HCT116 (cell line): ENCODE measurements at regions not wholly inside any gene's neighbourhood (a gene's known extent, or its start where the extent isn't known, plus 50 kb on each side); places are given as distances from the start of the nearest gene placed in this dataset.

Experiments used
- CEBPB ChIP-seq: IDR thresholded peaks from 2 replicates; pipeline ENCODE4 v1.6.1; 2012; ENCODE audit warnings: low read depth
- EZH2phosphoT487 ChIP-seq: fragments of 200-600 bp; IDR thresholded peaks from 2 replicates; pipeline ENCODE4 v1.6.1; 2018; ENCODE audit warnings: antibody characterized with exemption, borderline replicate concordance
- POLR2A ChIP-seq: IDR thresholded peaks from 2 replicates; pipeline ENCODE4 v1.7.0; 2011; ENCODE audit warnings: borderline replicate concordance; ENCODE audit not compliant: insufficient read depth, insufficient read length; ENCODE audit errors: extremely low read depth
- POLR2AphosphoS5 ChIP-seq: IDR thresholded peaks from 2 replicates; pipeline ENCODE4 v1.6.1; 2011; ENCODE audit warnings: mild to moderate bottlenecking, low read depth, low read length, moderate library complexity
- RAD21 ChIP-seq: IDR thresholded peaks from 2 replicates; pipeline ENCODE4 v1.6.1; 2012; ENCODE audit warnings: low read depth, mild to moderate bottlenecking
- SIN3A ChIP-seq: IDR thresholded peaks from 2 replicates; pipeline ENCODE4 v1.6.1; 2012; ENCODE audit warnings: low read depth
- SRF ChIP-seq: IDR thresholded peaks from 2 replicates; pipeline ENCODE4 v1.6.1; 2012; ENCODE audit warnings: low read depth
- YY1 ChIP-seq: IDR thresholded peaks from 2 replicates; pipeline ENCODE4 v1.6.1; 2011; ENCODE audit warnings: low read length, low read depth, moderate library complexity, mild to moderate bottlenecking; ENCODE audit not compliant: insufficient replicate concordance; ENCODE audit errors: extremely low read depth
- TF ChIP-seq, protein P1 (sequence below), 3 experiments: fragments of 200-600 bp in 1 of 3; sonication (generic) in 1 of 3; IDR thresholded peaks in 2 of 3; conservative IDR thresholded peaks in 1 of 3; 2 replicates each; pipeline ENCODE4 v1.5.1; 2012 to 2017; ENCODE audit warnings: low read depth in 2 of 3, low read length in 2 of 3, antibody characterized with exemption in 1 of 3, borderline replicate concordance in 1 of 3, control low read depth in 1 of 3, mild to moderate bottlenecking in 1 of 3, mixed read lengths in 1 of 3, mixed run types in 1 of 3, moderate library complexity in 1 of 3; ENCODE audit not compliant: insufficient read depth in 1 of 3
- TF ChIP-seq, protein P2 (sequence below): IDR thresholded peaks from 2 replicates; pipeline ENCODE4 v1.6.1; 2011; ENCODE audit warnings: mild to moderate bottlenecking, low read length, moderate library complexity; ENCODE audit not compliant: insufficient replicate concordance; ENCODE audit errors: extremely low read depth
- TF ChIP-seq, protein P3 (sequence below): IDR thresholded peaks from 2 replicates; pipeline ENCODE4 v1.6.1; 2012

DNA sequence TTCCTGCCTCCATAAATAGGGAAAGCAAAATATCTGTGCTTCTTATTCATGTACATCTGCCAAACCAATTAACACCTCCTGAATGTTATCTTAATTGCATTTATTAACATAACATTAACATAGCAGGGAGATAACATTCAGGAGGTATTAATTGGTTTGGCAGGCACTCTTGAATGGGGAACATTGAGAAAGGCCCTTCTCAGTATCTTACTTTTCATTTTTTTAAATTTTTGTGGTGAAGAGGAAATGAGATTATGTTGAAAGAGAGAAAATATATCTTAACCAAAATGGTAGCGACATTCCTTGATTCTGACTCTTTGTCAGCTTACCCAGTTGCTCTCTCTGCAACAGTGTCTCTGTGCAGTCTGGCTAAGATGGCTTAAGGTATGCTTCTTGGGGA, 100.4 kb upstream of the TLE1 start:
- no peak for TF ChIP-seq EZH2phosphoT487
- no peak for TF ChIP-seq CEBPB
- TF ChIP-seq, protein P1, sequence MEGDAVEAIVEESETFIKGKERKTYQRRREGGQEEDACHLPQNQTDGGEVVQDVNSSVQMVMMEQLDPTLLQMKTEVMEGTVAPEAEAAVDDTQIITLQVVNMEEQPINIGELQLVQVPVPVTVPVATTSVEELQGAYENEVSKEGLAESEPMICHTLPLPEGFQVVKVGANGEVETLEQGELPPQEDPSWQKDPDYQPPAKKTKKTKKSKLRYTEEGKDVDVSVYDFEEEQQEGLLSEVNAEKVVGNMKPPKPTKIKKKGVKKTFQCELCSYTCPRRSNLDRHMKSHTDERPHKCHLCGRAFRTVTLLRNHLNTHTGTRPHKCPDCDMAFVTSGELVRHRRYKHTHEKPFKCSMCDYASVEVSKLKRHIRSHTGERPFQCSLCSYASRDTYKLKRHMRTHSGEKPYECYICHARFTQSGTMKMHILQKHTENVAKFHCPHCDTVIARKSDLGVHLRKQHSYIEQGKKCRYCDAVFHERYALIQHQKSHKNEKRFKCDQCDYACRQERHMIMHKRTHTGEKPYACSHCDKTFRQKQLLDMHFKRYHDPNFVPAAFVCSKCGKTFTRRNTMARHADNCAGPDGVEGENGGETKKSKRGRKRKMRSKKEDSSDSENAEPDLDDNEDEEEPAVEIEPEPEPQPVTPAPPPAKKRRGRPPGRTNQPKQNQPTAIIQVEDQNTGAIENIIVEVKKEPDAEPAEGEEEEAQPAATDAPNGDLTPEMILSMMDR (IDR thresholded peaks at IDR 0.05 in 2 of 3, conservative IDR thresholded peaks at IDR 0.05 in 1 of 3; ENCODE audit: borderline replicate concordance in 1 of 3, insufficient read depth in 1 of 3, low read depth in 2 of 3, low read length in 2 of 3): no peak
- no peak for TF ChIP-seq POLR2A
- TF ChIP-seq RAD21: no peak
- no peak for TF ChIP-seq SRF
- TF ChIP-seq YY1: no peak
- no peak for TF ChIP-seq SIN3A
- TF ChIP-seq, protein P2, sequence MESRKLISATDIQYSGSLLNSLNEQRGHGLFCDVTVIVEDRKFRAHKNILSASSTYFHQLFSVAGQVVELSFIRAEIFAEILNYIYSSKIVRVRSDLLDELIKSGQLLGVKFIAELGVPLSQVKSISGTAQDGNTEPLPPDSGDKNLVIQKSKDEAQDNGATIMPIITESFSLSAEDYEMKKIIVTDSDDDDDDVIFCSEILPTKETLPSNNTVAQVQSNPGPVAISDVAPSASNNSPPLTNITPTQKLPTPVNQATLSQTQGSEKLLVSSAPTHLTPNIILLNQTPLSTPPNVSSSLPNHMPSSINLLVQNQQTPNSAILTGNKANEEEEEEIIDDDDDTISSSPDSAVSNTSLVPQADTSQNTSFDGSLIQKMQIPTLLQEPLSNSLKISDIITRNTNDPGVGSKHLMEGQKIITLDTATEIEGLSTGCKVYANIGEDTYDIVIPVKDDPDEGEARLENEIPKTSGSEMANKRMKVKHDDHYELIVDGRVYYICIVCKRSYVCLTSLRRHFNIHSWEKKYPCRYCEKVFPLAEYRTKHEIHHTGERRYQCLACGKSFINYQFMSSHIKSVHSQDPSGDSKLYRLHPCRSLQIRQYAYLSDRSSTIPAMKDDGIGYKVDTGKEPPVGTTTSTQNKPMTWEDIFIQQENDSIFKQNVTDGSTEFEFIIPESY: no peak
- TF ChIP-seq, protein P3, sequence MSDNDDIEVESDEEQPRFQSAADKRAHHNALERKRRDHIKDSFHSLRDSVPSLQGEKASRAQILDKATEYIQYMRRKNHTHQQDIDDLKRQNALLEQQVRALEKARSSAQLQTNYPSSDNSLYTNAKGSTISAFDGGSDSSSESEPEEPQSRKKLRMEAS: no peak
- no peak for TF ChIP-seq POLR2AphosphoS5
